GM12864 (cell line): ENCODE measurements at regions not wholly inside any gene's neighbourhood (a gene's known extent, or its start where the extent isn't known, plus 50 kb on each side); places are given as distances from the start of the nearest gene placed in this dataset.

ENCODE experiments used
- DNase-seq: peaks from one replicate; pipeline ENCODE4 v3.0.0-alpha.2; 2011; ENCODE audit warnings: low read depth
- H3K4me3 ChIP-seq: 2 replicates; pipeline ENCODE4 v1.5.1; 2011; ENCODE audit warnings: mild to moderate bottlenecking, low read depth, low read length, control low read depth
- CTCF ChIP-seq: IDR thresholded peaks from 2 replicates; pipeline ENCODE4 v1.5.1; 2011; ENCODE audit warnings: low read depth, mild to moderate bottlenecking, moderate library complexity, low read length, control low read depth, inconsistent platforms; ENCODE audit errors: missing control alignments

DNA sequence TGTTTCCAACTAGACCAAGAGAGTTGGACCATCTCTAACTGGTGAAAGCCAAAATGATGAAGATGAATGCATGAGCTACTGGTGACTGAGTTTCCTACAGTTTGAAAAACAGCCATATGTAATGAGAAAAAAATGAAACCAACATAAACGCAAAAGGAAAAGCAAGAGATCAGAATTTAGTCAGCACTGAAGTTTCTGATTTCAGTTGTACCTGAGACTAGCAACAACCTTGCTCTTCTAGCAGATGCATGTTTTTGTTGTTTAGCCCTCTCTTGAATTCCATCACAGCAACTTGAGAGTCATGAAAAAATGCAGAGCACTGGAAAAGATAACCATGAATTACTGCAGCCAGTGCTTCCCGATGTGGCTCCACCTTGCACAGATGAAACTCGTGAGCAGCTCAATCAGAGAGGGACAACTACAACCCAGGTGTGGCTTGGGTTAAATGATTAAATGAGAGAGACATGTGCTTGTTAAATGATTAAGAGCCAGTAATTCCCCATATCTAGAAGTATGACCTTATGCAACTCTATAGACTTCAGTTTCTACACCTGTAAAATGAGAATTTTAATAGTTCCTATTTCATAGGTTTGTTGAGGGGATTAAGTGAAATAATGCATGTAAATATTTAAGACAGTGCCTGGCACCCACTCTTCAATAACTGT lies 104.8 kb downstream of the ELOVL4 start:
- no peak for TF ChIP-seq CTCF
- DNase-seq: no peak
- no peak overlapping the region for H3K4me3 ChIP-seq

DNA sequence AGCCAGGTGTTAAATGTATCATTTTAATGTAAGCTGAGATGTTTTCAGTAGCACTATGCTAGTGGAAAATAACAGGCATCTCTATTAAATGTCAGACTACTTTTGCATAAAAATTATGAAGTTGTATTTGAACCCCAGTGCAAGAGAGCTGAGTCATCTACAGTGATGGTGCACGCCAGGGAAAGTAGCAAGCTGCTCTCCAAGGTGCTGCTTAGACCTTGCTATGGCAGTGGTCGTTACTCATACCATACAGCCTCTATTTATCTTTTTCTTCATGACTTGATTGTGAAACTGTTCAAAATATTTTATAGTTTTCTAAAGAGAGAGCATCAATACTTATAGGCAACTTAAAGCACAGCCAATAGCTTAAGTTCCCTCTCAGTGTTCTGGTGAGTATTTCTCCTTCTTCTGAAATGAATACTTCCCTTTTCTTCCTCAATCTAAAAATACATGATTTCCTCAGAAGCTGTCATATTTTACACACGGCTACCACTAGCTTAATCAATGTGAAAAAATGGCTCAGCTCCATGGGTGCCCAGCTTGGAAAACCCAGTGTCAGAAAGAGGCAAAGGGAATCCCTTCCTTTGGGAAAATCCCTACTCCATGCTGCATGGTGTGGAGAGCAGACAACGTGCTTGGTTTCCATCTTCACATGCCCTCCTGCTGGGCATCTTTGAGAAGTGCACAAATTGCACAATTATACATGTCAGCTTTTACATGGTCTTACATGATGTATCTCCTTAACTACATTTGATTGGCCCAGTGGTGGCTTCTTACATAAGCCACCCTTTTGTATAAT lies 105.6 kb downstream of the ELOVL4 start:
- no peak for DNase-seq
- no peak overlapping the region for H3K4me3 ChIP-seq
- no peak for TF ChIP-seq CTCF

DNA sequence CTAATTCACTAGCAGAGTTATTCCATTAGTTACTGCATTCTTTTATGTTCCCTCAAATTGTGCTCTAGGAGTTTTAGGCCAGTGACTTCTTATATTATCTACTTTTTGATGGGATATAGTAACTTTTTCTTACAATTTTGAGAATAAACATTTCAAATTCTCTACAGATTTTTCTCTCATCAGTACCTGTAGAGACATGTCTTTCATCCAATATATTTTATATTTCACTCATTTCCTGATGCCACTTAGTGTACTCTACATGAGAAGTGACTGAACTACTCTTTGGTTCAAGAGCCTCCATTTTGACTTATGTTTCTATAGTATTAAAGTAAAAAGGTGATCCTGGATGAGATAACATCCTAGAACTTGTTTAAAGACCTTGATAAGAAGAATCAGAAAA lies 108.5 kb downstream of the ELOVL4 start:
- DNase-seq: no peak
- no peak for TF ChIP-seq CTCF
- no peak overlapping the region for H3K4me3 ChIP-seq

DNA sequence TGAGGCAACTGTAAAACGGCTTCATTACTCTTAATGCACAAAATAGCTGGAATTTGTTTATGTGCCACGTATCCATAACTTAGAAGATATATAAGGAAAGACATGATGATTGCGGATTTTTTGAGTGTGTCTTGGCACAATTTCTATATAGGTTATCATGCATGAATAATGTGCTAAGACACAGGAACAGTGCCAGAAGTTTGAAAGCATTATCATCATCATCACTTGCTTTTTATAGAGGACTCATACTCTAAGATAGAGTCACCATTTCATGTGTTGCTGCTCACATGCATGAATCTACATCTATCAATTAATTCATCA lies 113.4 kb downstream of the ELOVL4 start:
- DNase-seq: no peak
- no peak for TF ChIP-seq CTCF
- no peak overlapping the region for H3K4me3 ChIP-seq

- TF ChIP-seq CTCF: no peak
- no peak for DNase-seq
- no peak overlapping the region for H3K4me3 ChIP-seq
These were observed 113.9 kb downstream of the ELOVL4 start for GRCh38 chr6:79833264-79833963.

DNA sequence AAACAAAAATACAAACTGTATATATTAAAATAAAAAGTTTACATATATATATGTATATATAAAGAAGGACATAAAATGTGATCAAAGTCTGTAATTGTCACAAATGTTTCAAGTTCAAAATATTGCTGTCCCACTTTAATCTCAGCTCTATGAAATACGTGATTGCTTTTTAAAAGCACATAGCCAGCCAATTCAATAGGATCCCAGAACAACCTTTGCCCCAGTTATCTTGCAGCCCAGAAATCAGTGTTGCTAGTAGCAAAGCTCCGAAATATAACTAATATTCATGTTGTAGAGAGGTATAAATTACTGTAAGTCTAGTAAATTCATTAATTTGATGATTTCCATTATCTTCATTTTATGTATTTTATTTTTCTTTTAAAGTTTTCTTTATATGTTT lies 114.6 kb downstream of the ELOVL4 start:
- DNase-seq: no peak
- H3K4me3 ChIP-seq: no peak overlapping the region
- TF ChIP-seq CTCF: no peak

- DNase-seq: no peak
- TF ChIP-seq CTCF: no peak
These were observed 123.2 kb downstream of the ELOVL4 start for GRCh38 chr6:79824202-79824601.

More at GRCh38 chr6:79824202-79824601, 123.2 kb downstream of the ELOVL4 start:
- no peak overlapping the region for H3K4me3 ChIP-seq
